ENCODE measurements at regions not wholly inside any gene's neighbourhood (a gene's known extent, or its start where the extent isn't known, plus 50 kb on each side); places are given as distances from the start of the nearest gene placed in this dataset.

GRCh38 chr5:169511708-169512107, 71.9 kb upstream of the SPDL1 start:
- no peak overlapping the region for H3K4me3 ChIP-seq (ENCODE audit: insufficient read length, low read depth)
- H3K4me1 ChIP-seq (ENCODE audit: insufficient read depth, insufficient read length) = no peaks in the 10 kb centered on the region
- TF ChIP-seq SUZ12 (IDR thresholded peaks at IDR 0.05; ENCODE audit: extremely low read depth, insufficient read depth, insufficient read length) (no peak), YY1 (IDR thresholded peaks at IDR 0.05; ENCODE audit: insufficient read depth, insufficient read length) (no peak)
- no peak for DNase-seq (ENCODE audit: low read depth, low spot score)
- H3K9me3 ChIP-seq (ENCODE audit: insufficient read depth, low read length) = no peaks in the 10 kb centered on the region
- no peaks in the 10 kb centered on the region for H3K27me3 ChIP-seq (ENCODE audit: insufficient read depth, insufficient read length)
- H3K36me3 ChIP-seq (ENCODE audit: insufficient read depth, insufficient read length, low read length) = no peaks in the 10 kb centered on the region
- no peak overlapping the region for H3K9ac ChIP-seq (ENCODE audit: insufficient read length, low read depth)

- Histone ChIP-seq H3K9me3 (ENCODE audit: insufficient read depth, low read length) (no peaks in the 10 kb centered on the region), H3K27me3 (ENCODE audit: insufficient read depth, insufficient read length) (no peaks in the 10 kb centered on the region), H3K9ac (ENCODE audit: insufficient read length, low read depth) (no peak overlapping the region), H3K4me3 (ENCODE audit: insufficient read length, low read depth) (no peak overlapping the region), H3K36me3 (ENCODE audit: insufficient read depth, insufficient read length, low read length) (no peaks in the 10 kb centered on the region), H3K4me1 (ENCODE audit: insufficient read depth, insufficient read length) (no peaks in the 10 kb centered on the region)
- DNase-seq (ENCODE audit: low read depth, low spot score) = no peak
- TF ChIP-seq YY1 (IDR thresholded peaks at IDR 0.05; ENCODE audit: insufficient read depth, insufficient read length) (no peak), ZNF274 (IDR thresholded peaks at IDR 0.05; ENCODE audit: low read depth, low read length) (no peak), SUZ12 (IDR thresholded peaks at IDR 0.05; ENCODE audit: extremely low read depth, insufficient read depth, insufficient read length) (no peak)
Measured at GRCh38 chr5:169507051-169507450, 76.5 kb upstream of the SPDL1 start.

- Histone ChIP-seq H3K4me3 (ENCODE audit: insufficient read length, low read depth) (no peak overlapping the region), H3K9me3 (ENCODE audit: insufficient read depth, low read length) (no peaks in the 10 kb centered on the region), H3K36me3 (ENCODE audit: insufficient read depth, insufficient read length, low read length) (no peaks in the 10 kb centered on the region), H3K4me1 (ENCODE audit: insufficient read depth, insufficient read length) (no peaks in the 10 kb centered on the region), H3K9ac (ENCODE audit: insufficient read length, low read depth) (no peak overlapping the region), H3K27me3 (ENCODE audit: insufficient read depth, insufficient read length) (no peaks in the 10 kb centered on the region)
- DNase-seq (ENCODE audit: low read depth, low spot score) = no peak
- TF ChIP-seq SUZ12 (IDR thresholded peaks at IDR 0.05; ENCODE audit: extremely low read depth, insufficient read depth, insufficient read length) = no peak
Measured at GRCh38 chr5:169503886-169504285, 79.7 kb upstream of the SPDL1 start.

GRCh38 chr5:169499990-169500505, 83.5 kb upstream of the SPDL1 start:
- no peak overlapping the region for H3K4me3 ChIP-seq (ENCODE audit: insufficient read length, low read depth)

GRCh38 chr5:169496878-169497277, 86.7 kb upstream of the SPDL1 start:
- Histone ChIP-seq H3K9me3 (ENCODE audit: insufficient read depth, low read length) (no peaks in the 10 kb centered on the region), H3K27me3 (ENCODE audit: insufficient read depth, insufficient read length) (no peaks in the 10 kb centered on the region), H3K9ac (ENCODE audit: insufficient read length, low read depth) (no peak overlapping the region), H3K4me1 (ENCODE audit: insufficient read depth, insufficient read length) (no peaks in the 10 kb centered on the region), H3K36me3 (ENCODE audit: insufficient read depth, insufficient read length, low read length) (no peaks in the 10 kb centered on the region), H3K4me3 (ENCODE audit: insufficient read length, low read depth) (no peak overlapping the region)
- no peak for DNase-seq (ENCODE audit: low read depth, low spot score)
- TF ChIP-seq YY1 (IDR thresholded peaks at IDR 0.05; ENCODE audit: insufficient read depth, insufficient read length) (no peak), SUZ12 (IDR thresholded peaks at IDR 0.05; ENCODE audit: extremely low read depth, insufficient read depth, insufficient read length) (no peak), ZNF274 (IDR thresholded peaks at IDR 0.05; ENCODE audit: low read depth, low read length) (no peak)

More at GRCh38 chr5:169499990-169500505, 83.5 kb upstream of the SPDL1 start:
- TF ChIP-seq SUZ12 (IDR thresholded peaks at IDR 0.05; ENCODE audit: extremely low read depth, insufficient read depth, insufficient read length) (no peak), YY1 (IDR thresholded peaks at IDR 0.05; ENCODE audit: insufficient read depth, insufficient read length) (no peak), ZNF274 (IDR thresholded peaks at IDR 0.05; ENCODE audit: low read depth, low read length) (no peak)
- H3K9ac ChIP-seq (ENCODE audit: insufficient read length, low read depth) = no peak overlapping the region
- no peaks in the 10 kb centered on the region for H3K9me3 ChIP-seq (ENCODE audit: insufficient read depth, low read length)
- H3K27me3 ChIP-seq (ENCODE audit: insufficient read depth, insufficient read length) = no peaks in the 10 kb centered on the region
- H3K4me1 ChIP-seq (ENCODE audit: insufficient read depth, insufficient read length) = no peaks in the 10 kb centered on the region
- DNase-seq (ENCODE audit: low read depth, low spot score) = no peak
- H3K36me3 ChIP-seq (ENCODE audit: insufficient read depth, insufficient read length, low read length) = no peaks in the 10 kb centered on the region

- Histone ChIP-seq H3K36me3 (ENCODE audit: insufficient read depth, insufficient read length, low read length) (no peaks in the 10 kb centered on the region), H3K9me3 (ENCODE audit: insufficient read depth, low read length) (no peaks in the 10 kb centered on the region), H3K27me3 (ENCODE audit: insufficient read depth, insufficient read length) (no peaks in the 10 kb centered on the region), H3K9ac (ENCODE audit: insufficient read length, low read depth) (no peak overlapping the region), H3K4me1 (ENCODE audit: insufficient read depth, insufficient read length) (no peaks in the 10 kb centered on the region), H3K4me3 (ENCODE audit: insufficient read length, low read depth) (no peak overlapping the region)
- no peak for DNase-seq (ENCODE audit: low read depth, low spot score)
- TF ChIP-seq YY1 (IDR thresholded peaks at IDR 0.05; ENCODE audit: insufficient read depth, insufficient read length) (no peak), ZNF274 (IDR thresholded peaks at IDR 0.05; ENCODE audit: low read depth, low read length) (no peak), SUZ12 (IDR thresholded peaks at IDR 0.05; ENCODE audit: extremely low read depth, insufficient read depth, insufficient read length) (no peak)
Measured at GRCh38 chr5:169494941-169495548, 88.5 kb upstream of the SPDL1 start.

GRCh38 chr5:169494383-169494935, 89.1 kb upstream of the SPDL1 start:
- Histone ChIP-seq H3K4me3 (ENCODE audit: insufficient read length, low read depth) (no peak overlapping the region), H3K27me3 (ENCODE audit: insufficient read depth, insufficient read length) (no peaks in the 10 kb centered on the region), H3K36me3 (ENCODE audit: insufficient read depth, insufficient read length, low read length) (no peaks in the 10 kb centered on the region), H3K9me3 (ENCODE audit: insufficient read depth, low read length) (no peaks in the 10 kb centered on the region), H3K4me1 (ENCODE audit: insufficient read depth, insufficient read length) (no peaks in the 10 kb centered on the region), H3K9ac (ENCODE audit: insufficient read length, low read depth) (no peak overlapping the region)
- TF ChIP-seq YY1 (IDR thresholded peaks at IDR 0.05; ENCODE audit: insufficient read depth, insufficient read length) = no peak
- no peak for TF ChIP-seq SUZ12 (IDR thresholded peaks at IDR 0.05; ENCODE audit: extremely low read depth, insufficient read depth, insufficient read length)
- TF ChIP-seq ZNF274 (IDR thresholded peaks at IDR 0.05; ENCODE audit: low read depth, low read length) = no peak
- DNase-seq (ENCODE audit: low read depth, low spot score) = no peak

All from NT2/D1 (cell line).